Nephron (organoid): ENCODE measurements at regions not wholly inside any gene's neighbourhood (a gene's known extent, or its start where the extent isn't known, plus 50 kb on each side); places are given as distances from the start of the nearest gene placed in this dataset.

Experiments
- H3K27ac Mint-ChIP-seq, 3 experiments: 2 replicates each; pipeline ENCODE4 v1.8.0; 2020; ENCODE audit warnings: mixed read lengths in 3 of 3, mild to moderate bottlenecking in 2 of 3, moderate library complexity in 1 of 3
- H3K27me3 Mint-ChIP-seq: 2 replicates; pipeline ENCODE4 v1.8.0; 2021; ENCODE audit warnings: low read depth, mild to moderate bottlenecking, moderate library complexity, mixed read lengths
- H3K36me3 Mint-ChIP-seq: 2 replicates; pipeline ENCODE4 v1.8.0; 2020; ENCODE audit warnings: low read depth, mixed read lengths
- H3K4me1 Mint-ChIP-seq: 2 replicates; pipeline ENCODE4 v1.8.0; 2020; ENCODE audit warnings: mixed read lengths
- H3K4me3 Mint-ChIP-seq, 3 experiments: 2 replicates each; pipeline ENCODE4 v1.8.0; 2020; ENCODE audit warnings: mild to moderate bottlenecking in 3 of 3, mixed read lengths in 3 of 3, moderate library complexity in 2 of 3
- H3K9me3 Mint-ChIP-seq: 2 replicates; pipeline ENCODE4 v1.8.0; 2020; ENCODE audit warnings: mixed read lengths
- CTCF ChIP-seq, 3 experiments: fragments of 200-600 bp; sonication (generic); IDR thresholded peaks; one replicate each; pipeline ENCODE4 v1.5.0; 2021; ENCODE audit warnings: antibody characterized with exemption in 3 of 3; ENCODE audit not compliant: unreplicated experiment in 3 of 3

GRCh38 chr10:130727766-130728490 is 583.6 kb downstream of the TCERG1L start:
- Mint-ChIP-seq H3K9me3 (no peaks in the 10 kb centered on the region), H3K4me3 (no peak overlapping the region), H3K27ac (no peak overlapping the region), H3K4me1 (no peaks in the 10 kb centered on the region), H3K36me3 (no peaks in the 10 kb centered on the region), H3K27me3 (peaks cover 45% of the 10 kb centered on the region)
- no peak for TF ChIP-seq CTCF (IDR thresholded peaks at IDR 0.05; ENCODE audit: unreplicated experiment in 3 of 3)

GRCh38 chr10:130728531-130729215 is 582.8 kb downstream of the TCERG1L start:
- Mint-ChIP-seq H3K27ac (no peak overlapping the region), H3K36me3 (no peaks in the 10 kb centered on the region), H3K4me3 (no peak overlapping the region), H3K9me3 (no peaks in the 10 kb centered on the region), H3K4me1 (no peaks in the 10 kb centered on the region), H3K27me3 (peaks cover 41% of the 10 kb centered on the region)
- no peak for TF ChIP-seq CTCF (IDR thresholded peaks at IDR 0.05; ENCODE audit: unreplicated experiment in 3 of 3)

GRCh38 chr10:130729876-130730275 is 581.6 kb downstream of the TCERG1L start:
- Mint-ChIP-seq H3K27ac (no peak overlapping the region), H3K27me3 (peaks cover 42% of the 10 kb centered on the region), H3K9me3 (no peaks in the 10 kb centered on the region), H3K4me3 (no peak overlapping the region), H3K4me1 (no peaks in the 10 kb centered on the region), H3K36me3 (no peaks in the 10 kb centered on the region)
- TF ChIP-seq CTCF (IDR thresholded peaks at IDR 0.05; ENCODE audit: unreplicated experiment in 3 of 3): no peak

- Mint-ChIP-seq H3K36me3 (no peaks in the 10 kb centered on the region), H3K4me3 (no peak overlapping the region), H3K27me3 (peaks cover 57% of the 10 kb centered on the region), H3K4me1 (no peaks in the 10 kb centered on the region), H3K27ac (no peak overlapping the region), H3K9me3 (peaks cover 3% of the 10 kb centered on the region)
- TF ChIP-seq CTCF (IDR thresholded peaks at IDR 0.05; ENCODE audit: unreplicated experiment in 3 of 3): no peak
Observed at GRCh38 chr10:130737186-130737585, 574.3 kb downstream of the TCERG1L start.

- Mint-ChIP-seq H3K27me3 (peaks cover 59% of the 10 kb centered on the region), H3K4me1 (no peaks in the 10 kb centered on the region), H3K27ac (no peak overlapping the region), H3K4me3 (no peak overlapping the region), H3K9me3 (peaks cover 3% of the 10 kb centered on the region), H3K36me3 (no peaks in the 10 kb centered on the region)
- TF ChIP-seq CTCF (IDR thresholded peaks at IDR 0.05; ENCODE audit: unreplicated experiment in 3 of 3): no peak
Observed at GRCh38 chr10:130737621-130738020, 573.9 kb downstream of the TCERG1L start.
